ENCODE measurements at regions not wholly inside any gene's neighbourhood (a gene's known extent, or its start where the extent isn't known, plus 50 kb on each side); places are given as distances from the start of the nearest gene placed in this dataset.

- no peak for TF ChIP-seq CTCF (IDR thresholded peaks at IDR 0.05; ENCODE audit: insufficient read depth, low read depth, low read length)
- ChIA-PET POLR2A (no interaction called here), CTCF (no interaction called here)
- no peaks in the 10 kb centered on the region for H3K36me3 ChIP-seq (ENCODE audit: control insufficient read depth, insufficient read depth, low read length)
- DNase-seq (ENCODE audit: low read depth), result no peak
- H3K27me3 ChIP-seq (ENCODE audit: control insufficient read depth, insufficient read depth, low read length), result no peaks in the 10 kb centered on the region
- H3K4me3 ChIP-seq (ENCODE audit: low read depth, low read length), result no peak overlapping the region
These were observed 260.1 kb downstream of the MEX3B start for GRCh38 chr15:81785679-81786078.

- POLR2A ChIA-PET, result no interaction called here
- CTCF ChIA-PET, result no interaction called here
These were observed 260.6 kb downstream of the MEX3B start for GRCh38 chr15:81785181-81785580.

GRCh38 chr15:81784751-81785150 lies 261.1 kb downstream of the MEX3B start:
- Histone ChIP-seq H3K4me3 (ENCODE audit: low read depth, low read length) (no peak overlapping the region), H3K27me3 (ENCODE audit: control insufficient read depth, insufficient read depth, low read length) (no peaks in the 10 kb centered on the region), H3K36me3 (ENCODE audit: control insufficient read depth, insufficient read depth, low read length) (no peaks in the 10 kb centered on the region)
- no peak for DNase-seq (ENCODE audit: low read depth)
- ChIA-PET CTCF (no interaction called here), POLR2A (no interaction called here)
- TF ChIP-seq CTCF (IDR thresholded peaks at IDR 0.05; ENCODE audit: insufficient read depth, low read depth, low read length), result no peak

More at GRCh38 chr15:81785181-81785580, 260.6 kb downstream of the MEX3B start:
- Histone ChIP-seq H3K36me3 (ENCODE audit: control insufficient read depth, insufficient read depth, low read length) (no peaks in the 10 kb centered on the region), H3K4me3 (ENCODE audit: low read depth, low read length) (no peak overlapping the region), H3K27me3 (ENCODE audit: control insufficient read depth, insufficient read depth, low read length) (no peaks in the 10 kb centered on the region)
- no peak for DNase-seq (ENCODE audit: low read depth)
- TF ChIP-seq CTCF (IDR thresholded peaks at IDR 0.05; ENCODE audit: insufficient read depth, low read depth, low read length), result no peak

- TF ChIP-seq CTCF (IDR thresholded peaks at IDR 0.05; ENCODE audit: insufficient read depth, low read depth, low read length), result no peak
- DNase-seq (ENCODE audit: low read depth), result no peak
- ChIA-PET CTCF (no interaction called here), POLR2A (no interaction called here)
- Histone ChIP-seq H3K4me3 (ENCODE audit: low read depth, low read length) (no peak overlapping the region), H3K36me3 (ENCODE audit: control insufficient read depth, insufficient read depth, low read length) (no peaks in the 10 kb centered on the region), H3K27me3 (ENCODE audit: control insufficient read depth, insufficient read depth, low read length) (no peaks in the 10 kb centered on the region)
These were observed 262.2 kb downstream of the MEX3B start for GRCh38 chr15:81783586-81783985.

- no peak for DNase-seq (ENCODE audit: low read depth)
- no peak overlapping the region for H3K4me3 ChIP-seq (ENCODE audit: low read depth, low read length)
- no peak for TF ChIP-seq CTCF (IDR thresholded peaks at IDR 0.05; ENCODE audit: insufficient read depth, low read depth, low read length)
- H3K36me3 ChIP-seq (ENCODE audit: control insufficient read depth, insufficient read depth, low read length), result no peaks in the 10 kb centered on the region
- ChIA-PET CTCF (no interaction called here), POLR2A (no interaction called here)
- no peaks in the 10 kb centered on the region for H3K27me3 ChIP-seq (ENCODE audit: control insufficient read depth, insufficient read depth, low read length)
These were observed 262.7 kb downstream of the MEX3B start for GRCh38 chr15:81783076-81783475.
